CD14-positive monocyte (primary cell): ENCODE measurements at regions not wholly inside any gene's neighbourhood (a gene's known extent, or its start where the extent isn't known, plus 50 kb on each side); places are given as distances from the start of the nearest gene placed in this dataset.

Source experiments
- DNase-seq, 3 donors: peaks; one replicate each; pipeline ENCODE4 v3.0.0-alpha.2; 2011 to 2022
- H2AFZ ChIP-seq: 2 replicates; pipeline ENCODE4 v1.6.0; 2012; ENCODE audit warnings: mild to moderate bottlenecking, low read depth, low read length, inconsistent platforms; ENCODE audit not compliant: insufficient read depth, poor library complexity, severe bottlenecking
- H3K27ac ChIP-seq, 2 donors: 1 replicate in 1 of 2; 2 replicates in 1 of 2; pipeline ENCODE4 v1.5.1; 2012 to 2013; ENCODE audit warnings: low read length in 2 of 2, control low read depth in 1 of 2, inconsistent platforms in 1 of 2, low read depth in 1 of 2, mild to moderate bottlenecking in 1 of 2
- H3K27me3 ChIP-seq, 2 donors: one replicate each; pipeline versions ENCODE4 v1.6.0 to v1.6.1; 2011 to 2013; ENCODE audit warnings: low read length in 2 of 2; ENCODE audit not compliant: control insufficient read depth in 2 of 2, insufficient read depth in 2 of 2
- H3K36me3 ChIP-seq, 2 donors: replicated peaks in 1 of 2; 1 replicate in 1 of 2; 2 replicates in 1 of 2; pipeline versions ENCODE4 v1.5.1 to v1.6.1; 2012 to 2013; ENCODE audit warnings: low read length in 2 of 2, control low read depth in 1 of 2, inconsistent platforms in 1 of 2, mild to moderate bottlenecking in 1 of 2; ENCODE audit not compliant: insufficient read depth in 2 of 2, control insufficient read depth in 1 of 2
- H3K4me1 ChIP-seq, 2 donors: 1 replicate in 1 of 2; 2 replicates in 1 of 2; pipeline versions ENCODE4 v1.5.1 to v1.6.1; 2012 to 2013; ENCODE audit warnings: low read length in 2 of 2, control low read depth in 1 of 2, inconsistent platforms in 1 of 2, mild to moderate bottlenecking in 1 of 2, moderate library complexity in 1 of 2; ENCODE audit not compliant: insufficient read depth in 2 of 2, control insufficient read depth in 1 of 2
- H3K4me2 ChIP-seq: replicated peaks from 2 replicates; pipeline ENCODE3; 2012; ENCODE audit warnings: low read length, moderate library complexity, mild to moderate bottlenecking; ENCODE audit not compliant: poor library complexity, severe bottlenecking; ENCODE audit errors: extremely low read depth
- H3K4me3 ChIP-seq, 3 experiments: fragments of 200-600 bp in 1 of 3; sonication (generic) in 1 of 3; replicated peaks in 1 of 3; 1 replicate in 2 of 3; 2 replicates in 1 of 3; pipeline ENCODE4 v1.5.1; 2011 to 2013; ENCODE audit warnings: low read length in 3 of 3, mild to moderate bottlenecking in 3 of 3, control low read depth in 2 of 3, low read depth in 2 of 3, inconsistent platforms in 1 of 3, moderate library complexity in 1 of 3
- H3K79me2 ChIP-seq: 2 replicates; pipeline ENCODE4 v1.6.0; 2012; ENCODE audit warnings: mild to moderate bottlenecking, control low read depth, inconsistent platforms, low read length, moderate library complexity; ENCODE audit not compliant: insufficient read depth
- H3K9ac ChIP-seq: 2 replicates; pipeline ENCODE4 v1.6.0; 2017; ENCODE audit warnings: low read length, mild to moderate bottlenecking; ENCODE audit not compliant: insufficient read depth, poor library complexity, severe bottlenecking
- H3K9me3 ChIP-seq, 2 donors: replicated peaks in 1 of 2; 1 replicate in 1 of 2; 2 replicates in 1 of 2; pipeline versions ENCODE4 v1.5.1 to v1.6.1; 2012 to 2013; ENCODE audit warnings: low read length in 2 of 2, control low read depth in 1 of 2; ENCODE audit not compliant: control insufficient read depth in 1 of 2, insufficient read depth in 1 of 2
- H4K20me1 ChIP-seq: 2 replicates; pipeline ENCODE4 v1.6.0; 2012; ENCODE audit warnings: mild to moderate bottlenecking, low read length, control low read depth, moderate library complexity; ENCODE audit not compliant: insufficient read depth
- H3K27ac Mint-ChIP-seq, 7 donors: one replicate each; pipeline ENCODE4 v1.8.0; 2020; ENCODE audit warnings: mild to moderate bottlenecking in 7 of 7, mixed read lengths in 7 of 7, moderate library complexity in 6 of 7, inconsistent platforms in 2 of 7
- H3K27me3 Mint-ChIP-seq, 3 donors: one replicate each; pipeline ENCODE4 v1.8.0; 2021 to 2022; ENCODE audit warnings: low read depth in 3 of 3, mild to moderate bottlenecking in 3 of 3, mixed read lengths in 3 of 3, moderate library complexity in 3 of 3, inconsistent platforms in 1 of 3
- H3K36me3 Mint-ChIP-seq, 2 donors: one replicate each; pipeline ENCODE4 v1.8.0; 2020; ENCODE audit warnings: mixed read lengths in 2 of 2, inconsistent platforms in 1 of 2, mild to moderate bottlenecking in 1 of 2
- H3K4me1 Mint-ChIP-seq: one replicate; pipeline ENCODE4 v1.8.0; 2020; ENCODE audit warnings: mild to moderate bottlenecking, mixed read lengths
- H3K4me3 Mint-ChIP-seq, 2 donors: one replicate each; pipeline ENCODE4 v1.8.0; 2020; ENCODE audit warnings: mild to moderate bottlenecking in 2 of 2, mixed read lengths in 2 of 2, moderate library complexity in 1 of 2
- H3K9me3 Mint-ChIP-seq, 7 donors: one replicate each; pipeline ENCODE4 v1.8.0; 2020 to 2022; ENCODE audit warnings: mixed read lengths in 7 of 7, mild to moderate bottlenecking in 6 of 7, moderate library complexity in 6 of 7, inconsistent platforms in 2 of 7
- WGBS: methylation state at CpG from one replicate; pipeline ENCODE4 v1.1.5; 2013; ENCODE audit warnings: missing lambda C conversion rate; ENCODE audit not compliant: insufficient coverage; 5-methylcytosine and 5-hydroxymethylcytosine counted together
- intact Hi-C, 2 donors: fragments of 100-400 bp; cut with micrococcal nuclease; formaldehyde crosslinking; loops; one replicate each; pipeline versions ENCODE4 v1.15.0 to v1.15.1; 2023
- TF ChIP-seq, protein P1 (sequence below): fragments of 200-600 bp; IDR thresholded peaks from one replicate; pipeline ENCODE4 v1.8.0; 2022; ENCODE audit warnings: antibody characterized with exemption, mild to moderate bottlenecking

DNA sequence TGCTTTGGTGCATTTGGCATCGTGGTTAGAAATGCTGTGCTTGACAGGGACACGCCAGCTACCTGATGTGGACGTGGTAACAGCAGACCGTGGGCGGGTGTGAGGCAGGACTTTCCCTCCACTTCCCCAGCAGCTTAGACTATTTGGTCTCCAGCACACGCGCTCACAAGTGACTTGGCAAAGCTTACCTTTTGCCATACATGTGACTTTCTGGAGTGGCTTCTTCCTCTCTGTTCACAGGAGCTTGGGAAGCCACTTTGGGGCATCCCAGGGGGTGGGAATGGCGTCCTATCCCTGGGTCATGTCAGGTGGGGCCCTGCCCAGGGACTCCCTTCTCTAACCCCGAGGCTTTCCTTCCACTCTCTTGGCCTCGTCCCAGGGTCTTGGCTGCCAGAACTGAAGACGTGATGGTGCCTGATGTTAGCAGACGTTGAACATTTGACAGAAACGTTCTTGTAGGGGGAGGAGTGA lies 228.7 kb upstream of the KLF6 start:
- Mint-ChIP-seq H3K27ac (no peak overlapping the region), H3K36me3 (no peaks in the 10 kb centered on the region), H3K27me3 (peaks cover 0 to 2% (median 2%) of the 10 kb centered on the region in 3 donors), H3K4me1 (no peaks in the 10 kb centered on the region), H3K9me3 (peaks cover 0 to 2% (median under 1%) of the 10 kb centered on the region in 7 donors), H3K4me3 (no peak overlapping the region)
- Histone ChIP-seq H3K9me3 (no peaks in the 10 kb centered on the region), H3K9ac (no peak overlapping the region), H3K4me1 (no peaks in the 10 kb centered on the region), H3K27ac (no peak overlapping the region), H3K4me2 (no peak overlapping the region), H3K4me3 (no peak overlapping the region), H3K27me3 (no peaks in the 10 kb centered on the region), H3K36me3 (no peaks in the 10 kb centered on the region), H2AFZ (no peak overlapping the region), H4K20me1 (no peaks in the 10 kb centered on the region), H3K79me2 (no peaks in the 10 kb centered on the region)
- intact Hi-C loops: no loop called here
- DNase-seq: no peak
- 92% methylated on average over 11 of the region's 13 CpGs for WGBS
- TF ChIP-seq, protein P1, sequence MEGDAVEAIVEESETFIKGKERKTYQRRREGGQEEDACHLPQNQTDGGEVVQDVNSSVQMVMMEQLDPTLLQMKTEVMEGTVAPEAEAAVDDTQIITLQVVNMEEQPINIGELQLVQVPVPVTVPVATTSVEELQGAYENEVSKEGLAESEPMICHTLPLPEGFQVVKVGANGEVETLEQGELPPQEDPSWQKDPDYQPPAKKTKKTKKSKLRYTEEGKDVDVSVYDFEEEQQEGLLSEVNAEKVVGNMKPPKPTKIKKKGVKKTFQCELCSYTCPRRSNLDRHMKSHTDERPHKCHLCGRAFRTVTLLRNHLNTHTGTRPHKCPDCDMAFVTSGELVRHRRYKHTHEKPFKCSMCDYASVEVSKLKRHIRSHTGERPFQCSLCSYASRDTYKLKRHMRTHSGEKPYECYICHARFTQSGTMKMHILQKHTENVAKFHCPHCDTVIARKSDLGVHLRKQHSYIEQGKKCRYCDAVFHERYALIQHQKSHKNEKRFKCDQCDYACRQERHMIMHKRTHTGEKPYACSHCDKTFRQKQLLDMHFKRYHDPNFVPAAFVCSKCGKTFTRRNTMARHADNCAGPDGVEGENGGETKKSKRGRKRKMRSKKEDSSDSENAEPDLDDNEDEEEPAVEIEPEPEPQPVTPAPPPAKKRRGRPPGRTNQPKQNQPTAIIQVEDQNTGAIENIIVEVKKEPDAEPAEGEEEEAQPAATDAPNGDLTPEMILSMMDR: no peak

DNA sequence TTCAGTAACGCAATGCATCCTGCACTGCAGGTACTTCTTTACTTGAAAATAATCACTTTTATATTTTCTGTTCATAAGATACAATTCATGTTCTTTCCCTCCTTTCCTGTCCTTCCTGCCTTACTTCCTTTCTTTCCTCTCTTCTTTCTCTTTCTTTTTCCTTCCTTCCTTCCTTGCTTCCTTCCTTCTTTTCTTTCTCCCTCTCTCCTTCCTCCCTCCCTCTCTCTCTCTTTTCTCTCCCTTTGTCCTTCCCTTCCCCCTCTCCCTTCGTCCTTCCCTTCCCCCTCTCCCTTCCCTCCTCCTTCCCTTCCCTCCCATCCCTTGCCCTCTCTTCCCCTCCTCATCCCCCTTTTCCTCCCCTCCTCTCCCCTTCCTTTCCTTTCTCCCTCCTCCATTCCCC lies 227.8 kb upstream of the KLF6 start:
- H3K4me2 ChIP-seq: no peak overlapping the region
- no peaks in the 10 kb centered on the region for H3K36me3 ChIP-seq
- no peak overlapping the region for H3K9ac ChIP-seq
- H3K79me2 ChIP-seq: no peaks in the 10 kb centered on the region
- no peak overlapping the region for H3K27ac ChIP-seq
- no peak for DNase-seq
- no peak overlapping the region for H2AFZ ChIP-seq
- Mint-ChIP-seq H3K27me3 (peaks cover 0 to 2% (median 0%) of the 10 kb centered on the region in 3 donors), H3K4me3 (no peak overlapping the region), H3K36me3 (no peaks in the 10 kb centered on the region), H3K27ac (no peak overlapping the region), H3K9me3 (peaks cover 0 to 7% (median 4%) of the 10 kb centered on the region in 7 donors), H3K4me1 (no peaks in the 10 kb centered on the region)
- no peaks in the 10 kb centered on the region for H3K27me3 ChIP-seq
- H3K4me1 ChIP-seq: no peaks in the 10 kb centered on the region
- 64% methylated on average over 1 of the region's 2 CpGs for WGBS
- no peaks in the 10 kb centered on the region for H3K9me3 ChIP-seq
- TF ChIP-seq, protein P1: no peak
- H4K20me1 ChIP-seq: no peaks in the 10 kb centered on the region
- H3K4me3 ChIP-seq: no peak overlapping the region
- intact Hi-C loops: no loop called here
